ENCODE measurements at regions not wholly inside any gene's neighbourhood (a gene's known extent, or its start where the extent isn't known, plus 50 kb on each side); places are given as distances from the start of the nearest gene placed in this dataset.

- no peak for DNase-seq (ENCODE audit: low read depth in 4 of 4, low spot score in 3 of 4)
Measured at GRCh38 chr22:47290706-47291430, 528.4 kb downstream of the TBC1D22A start.

- no peak for DNase-seq (ENCODE audit: low read depth in 4 of 4, low spot score in 3 of 4)
Measured at GRCh38 chr22:47289336-47289985, 527.0 kb downstream of the TBC1D22A start.

GRCh38 chr22:47288680-47289079, 526.2 kb downstream of the TBC1D22A start:
- DNase-seq (ENCODE audit: low read depth in 4 of 4, low spot score in 3 of 4), result no peak

GRCh38 chr22:47287516-47287915, 525.1 kb downstream of the TBC1D22A start:
- DNase-seq (ENCODE audit: low read depth in 4 of 4, low spot score in 3 of 4), result no peak

GRCh38 chr22:47286590-47286989, 524.1 kb downstream of the TBC1D22A start:
- no peak for DNase-seq (ENCODE audit: low read depth in 4 of 4, low spot score in 3 of 4)

DNA sequence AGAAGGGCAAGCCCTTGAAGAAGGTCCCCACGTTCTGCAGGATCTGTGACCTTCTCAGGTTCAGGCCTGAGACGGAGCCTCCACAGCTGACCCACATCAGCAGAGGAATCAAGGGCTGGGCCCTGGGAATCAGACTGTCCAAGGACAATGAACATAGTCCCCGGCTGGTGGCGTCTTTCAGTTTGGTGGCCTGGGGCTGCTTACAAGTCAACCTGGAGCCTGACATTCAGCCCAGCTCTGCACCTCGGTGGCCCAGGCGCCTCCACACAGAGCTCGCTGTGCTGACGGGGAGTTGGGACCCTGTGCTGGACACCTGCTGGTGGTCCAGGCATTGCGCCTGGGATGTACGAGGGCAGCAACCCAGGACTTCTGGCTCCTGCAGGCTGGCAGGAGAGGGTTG, 523.5 kb downstream of the TBC1D22A start:
- no peak for DNase-seq (ENCODE audit: low read depth in 4 of 4, low spot score in 3 of 4)

DNA sequence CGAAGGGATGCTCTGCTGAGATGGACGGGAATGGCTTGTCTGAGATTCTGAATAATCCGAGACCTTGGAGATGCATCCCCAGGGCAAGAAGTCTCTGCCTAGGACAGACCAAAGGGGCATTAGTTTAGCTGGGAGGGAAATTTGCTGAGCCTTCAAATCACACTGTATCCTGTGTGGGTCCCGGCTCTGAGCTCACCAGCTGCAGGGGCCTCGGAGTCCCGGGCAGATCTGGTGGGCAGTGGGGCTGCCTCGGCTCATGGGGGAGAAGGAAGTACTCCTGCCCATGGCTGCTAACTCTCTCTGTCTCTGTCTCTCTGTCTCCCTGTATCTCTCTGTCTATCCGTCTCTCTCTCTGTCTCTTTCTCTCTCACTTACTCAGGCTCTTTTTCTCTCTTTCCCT, 522.4 kb downstream of the TBC1D22A start:
- DNase-seq (ENCODE audit: low read depth in 4 of 4, low spot score in 3 of 4), result no peak

DNA sequence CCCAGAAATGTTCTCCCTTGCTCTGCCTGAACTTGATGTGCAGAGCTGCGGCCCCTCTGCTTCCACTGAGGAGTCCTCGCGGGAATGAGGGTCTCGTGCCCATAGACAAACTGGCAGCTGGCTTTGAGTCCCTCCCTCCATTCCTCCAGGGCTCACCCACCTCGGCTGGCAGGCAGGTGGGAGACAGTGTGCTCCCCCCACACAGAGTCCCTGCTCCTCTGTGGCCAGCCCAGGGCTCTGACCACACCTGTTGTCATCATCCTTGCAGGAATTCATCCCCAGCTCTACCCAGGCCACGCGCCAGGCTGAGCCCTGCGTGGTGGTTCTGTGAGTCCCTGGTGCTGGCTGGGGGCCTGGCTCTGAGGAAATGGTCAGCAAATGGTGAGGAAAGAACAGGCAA, 521.9 kb downstream of the TBC1D22A start:
- DNase-seq (ENCODE audit: low read depth in 4 of 4, low spot score in 3 of 4), result no peak

DNA sequence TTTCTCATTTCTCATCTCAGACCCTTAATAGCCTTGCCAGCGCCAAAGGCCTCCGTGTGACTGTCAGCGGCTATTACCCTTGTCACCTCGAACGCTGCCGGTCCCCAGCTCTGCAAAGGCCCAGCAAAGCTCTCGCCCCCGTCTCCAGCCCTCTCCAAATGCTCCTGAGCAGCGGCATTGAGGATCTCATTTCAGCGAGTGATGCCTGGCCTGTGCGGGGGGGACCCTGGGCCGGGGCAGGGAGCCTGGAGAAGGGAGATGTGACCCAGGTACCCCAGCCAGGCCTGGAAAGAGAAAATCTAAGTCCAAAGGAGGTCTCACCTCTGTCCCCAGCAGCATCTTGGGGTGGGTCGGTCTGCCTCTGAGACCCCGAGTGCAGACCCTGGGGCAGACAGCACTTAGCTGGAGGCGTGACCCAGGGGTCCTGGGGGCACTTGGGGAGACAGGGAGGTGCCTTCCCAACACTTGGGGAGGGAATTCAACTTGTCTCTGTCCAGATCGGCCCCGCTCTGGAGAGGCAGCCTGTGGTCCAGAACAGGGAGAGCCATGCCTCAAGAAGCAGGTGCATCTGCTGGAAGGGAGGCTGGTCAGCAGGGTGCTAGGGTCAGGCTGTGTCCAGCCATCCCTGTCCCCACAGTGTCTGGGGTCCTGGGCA, 521.3 kb downstream of the TBC1D22A start:
- no peak for DNase-seq (ENCODE audit: low read depth in 4 of 4, low spot score in 3 of 4)

DNA sequence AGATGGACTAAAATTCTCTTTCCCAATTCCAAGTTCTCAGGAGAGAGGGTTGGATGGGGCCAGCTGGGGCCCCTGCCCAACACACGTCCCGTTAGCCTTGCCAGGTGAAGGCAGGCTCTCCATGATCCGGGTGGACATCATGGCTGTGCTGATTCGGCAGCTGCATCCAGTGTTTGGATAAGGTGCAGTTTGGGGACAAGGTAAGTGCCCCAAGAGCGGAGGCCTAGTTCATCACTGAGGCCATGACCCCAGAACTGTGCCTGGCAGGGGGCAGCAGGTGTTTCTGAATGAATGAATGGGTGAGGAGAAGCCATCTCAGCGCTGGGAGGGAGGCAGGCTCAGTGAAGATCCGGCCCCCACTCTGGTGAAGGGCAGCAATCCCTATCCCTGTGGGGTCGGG, 520.4 kb downstream of the TBC1D22A start:
- no peak for DNase-seq (ENCODE audit: low read depth in 4 of 4, low spot score in 3 of 4)

DNA sequence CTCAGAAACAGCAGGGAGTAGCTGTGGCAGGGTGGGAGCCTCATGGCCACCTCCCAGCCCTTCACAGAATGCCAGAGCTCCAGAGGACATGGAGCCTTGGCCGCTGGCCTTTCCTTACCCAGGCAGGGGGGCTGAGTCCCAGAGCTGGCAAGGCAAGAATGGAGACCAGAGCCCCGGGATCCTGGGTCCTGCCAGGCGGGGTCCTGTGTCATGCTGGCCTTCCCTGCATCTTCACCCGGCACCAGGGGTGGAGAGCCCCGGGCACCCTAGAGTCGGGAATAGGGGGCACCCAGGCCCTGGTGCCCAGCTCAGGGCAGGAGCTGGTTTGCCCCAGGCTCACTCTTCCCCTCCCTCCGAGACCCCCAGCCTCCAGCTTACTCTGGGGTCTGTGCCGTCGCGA, 519.9 kb downstream of the TBC1D22A start:
- DNase-seq (ENCODE audit: low read depth in 4 of 4, low spot score in 3 of 4), result no peak

- no peak for DNase-seq (ENCODE audit: low read depth in 4 of 4, low spot score in 3 of 4)
Measured at GRCh38 chr22:47281126-47282106, 519.0 kb downstream of the TBC1D22A start.

DNA sequence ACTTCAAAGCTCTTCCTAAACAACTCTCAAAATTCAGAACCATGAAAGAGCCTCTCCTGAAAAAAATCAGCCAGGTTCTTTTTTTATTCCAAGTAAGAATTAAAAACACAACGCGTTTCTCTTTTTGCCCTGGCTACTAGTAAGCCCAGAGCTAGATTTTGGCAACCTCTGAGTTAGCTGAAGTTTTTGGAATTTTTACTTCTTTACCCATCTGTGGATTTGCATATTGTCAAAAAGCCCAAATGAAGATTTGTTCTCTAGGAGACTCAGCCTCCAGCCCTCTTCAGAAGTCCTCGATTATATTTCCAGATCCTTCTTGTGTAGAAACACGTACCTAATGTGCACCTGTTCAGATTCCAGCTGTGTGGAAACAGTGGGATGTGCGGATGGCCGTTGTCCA, 517.9 kb downstream of the TBC1D22A start:
- DNase-seq (ENCODE audit: low read depth in 4 of 4, low spot score in 3 of 4), result no peak

- no peak for DNase-seq (ENCODE audit: low read depth in 4 of 4, low spot score in 3 of 4)
Measured at GRCh38 chr22:47279746-47280145, 517.3 kb downstream of the TBC1D22A start.

DNA sequence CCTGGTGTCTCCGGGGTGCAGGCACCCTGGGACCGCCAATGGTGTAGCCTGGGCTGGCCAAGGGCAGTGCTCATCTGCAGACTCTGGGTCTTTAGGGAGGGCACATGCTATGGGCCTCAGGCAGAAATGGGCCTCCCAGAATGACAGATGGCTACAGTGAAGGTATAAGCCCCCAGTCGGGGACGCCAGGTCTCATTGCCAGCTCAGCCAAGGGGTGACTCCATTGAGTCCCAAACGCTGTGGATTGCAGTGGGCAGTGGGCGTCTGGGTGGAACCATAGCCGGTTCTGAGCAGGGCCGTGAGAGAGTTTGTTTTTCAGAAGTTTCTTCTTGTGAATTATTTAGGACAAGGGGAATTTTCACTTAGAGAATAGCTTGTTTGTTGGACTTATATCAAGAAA, 516.9 kb downstream of the TBC1D22A start:
- no peak for DNase-seq (ENCODE audit: low read depth in 4 of 4, low spot score in 3 of 4)

DNA sequence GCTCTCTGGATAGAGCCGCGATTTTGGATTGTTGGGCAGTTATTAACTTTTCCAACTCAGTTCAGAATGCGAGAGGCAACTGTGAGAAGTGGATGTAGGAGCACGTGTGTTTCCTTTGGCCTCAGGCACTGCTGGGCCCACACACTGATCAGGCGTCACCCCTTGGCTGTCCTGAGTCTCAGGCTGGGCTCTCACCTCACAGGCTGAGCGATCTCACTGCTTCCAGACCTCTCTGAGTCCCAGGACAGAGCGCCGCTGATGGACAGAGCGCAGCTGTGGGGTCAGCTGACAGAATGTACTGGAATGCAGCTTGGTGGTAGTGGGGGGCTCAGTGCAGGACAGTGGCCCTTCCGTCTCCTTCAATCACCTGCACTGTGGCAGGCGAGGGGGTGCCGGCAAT, 516.2 kb downstream of the TBC1D22A start:
- no peak for DNase-seq (ENCODE audit: low read depth in 4 of 4, low spot score in 3 of 4)

DNA sequence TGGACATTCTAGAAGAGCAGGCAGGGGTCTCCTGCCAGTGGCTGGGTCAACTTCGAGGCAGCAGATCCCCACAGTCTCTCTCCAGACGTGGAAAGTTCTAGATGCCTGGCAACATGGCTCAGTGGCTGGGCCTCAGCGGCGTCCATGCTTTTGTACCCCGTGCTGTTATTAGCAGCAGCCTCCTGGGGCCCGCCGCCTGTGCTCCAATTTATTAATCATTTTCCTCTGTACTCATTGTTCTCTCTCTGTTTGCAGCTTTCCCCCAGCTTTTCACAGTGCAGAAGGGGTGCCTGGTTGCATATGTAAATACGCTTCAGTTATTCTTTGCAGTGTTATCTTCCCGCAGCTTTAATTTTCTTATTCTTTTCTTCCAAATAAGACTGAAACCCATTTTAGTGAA, 515.1 kb downstream of the TBC1D22A start:
- DNase-seq (ENCODE audit: low read depth in 4 of 4, low spot score in 3 of 4), result no peak

DNA sequence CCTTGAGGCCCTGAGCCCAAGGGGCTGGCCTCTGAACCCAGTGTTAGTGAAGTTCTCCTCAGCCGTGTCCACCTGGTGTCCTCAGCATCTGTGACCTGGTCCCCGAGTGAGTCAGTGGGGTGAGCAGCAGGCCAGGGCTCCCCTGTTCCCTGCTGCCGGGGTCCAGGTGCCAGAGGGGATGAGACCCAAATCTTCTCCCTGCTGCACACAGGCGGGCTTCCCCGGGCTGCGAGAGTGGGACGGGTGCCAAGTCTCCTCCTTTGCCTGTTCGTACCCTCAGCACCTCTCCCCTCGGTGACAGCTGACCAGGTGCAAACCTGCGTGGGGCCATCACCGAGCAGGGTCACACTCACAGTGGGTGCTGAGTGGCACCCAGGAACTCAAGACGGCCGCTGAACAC, 514.5 kb downstream of the TBC1D22A start:
- no peak for DNase-seq (ENCODE audit: low read depth in 4 of 4, low spot score in 3 of 4)

- no peak for DNase-seq (ENCODE audit: low read depth in 4 of 4, low spot score in 3 of 4)
Measured at GRCh38 chr22:47276450-47276820, 514.0 kb downstream of the TBC1D22A start.

DNA sequence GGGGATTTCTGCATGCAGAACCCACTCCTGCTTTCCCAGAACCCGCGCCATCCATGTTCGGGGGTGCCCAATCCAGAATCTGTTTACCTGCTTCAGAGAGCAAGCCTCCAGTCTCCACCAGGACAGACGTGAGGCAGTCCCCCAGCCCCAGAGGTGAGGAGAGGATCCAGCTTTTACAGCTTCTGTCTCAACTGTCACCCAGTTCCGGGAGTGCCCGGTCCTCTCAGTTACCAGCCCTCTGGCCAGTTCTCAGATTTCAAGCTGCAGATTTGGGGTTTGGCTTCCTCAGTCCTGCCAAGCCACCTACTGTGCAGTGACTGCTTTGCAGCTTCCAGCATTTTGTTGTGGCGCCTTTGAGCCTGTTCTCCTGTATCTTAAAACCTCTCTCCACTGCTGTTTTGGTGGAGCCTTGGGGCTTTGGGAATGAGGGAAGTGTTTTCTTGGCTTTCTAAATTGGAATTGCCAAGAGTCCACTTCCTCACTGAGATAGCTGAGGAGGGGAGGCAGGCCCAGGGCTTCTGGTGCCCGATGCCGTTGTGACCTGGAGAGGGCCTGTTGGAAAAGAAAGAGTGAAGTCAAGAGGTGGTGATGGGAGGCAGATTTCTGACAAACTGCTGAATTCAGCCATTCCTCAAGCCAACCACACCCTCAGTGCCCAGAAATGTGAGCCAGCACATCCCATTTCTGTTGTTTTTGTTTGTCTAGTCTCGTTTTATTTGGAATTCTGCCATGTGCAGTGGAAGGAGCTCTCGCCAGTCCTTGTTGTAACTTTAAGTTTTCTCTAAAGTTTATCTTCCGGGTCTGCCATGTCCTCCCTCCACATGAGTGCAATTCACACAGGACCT, 513.4 kb downstream of the TBC1D22A start:
- no peak for DNase-seq (ENCODE audit: low read depth in 4 of 4, low spot score in 3 of 4)
